NB4 (cell line): ENCODE measurements at regions not wholly inside any gene's neighbourhood (a gene's known extent, or its start where the extent isn't known, plus 50 kb on each side); places are given as distances from the start of the nearest gene placed in this dataset.

ENCODE experiments used
- MYC ChIP-seq: IDR thresholded peaks from 2 replicates; pipeline ENCODE4 v1.6.1; 2011; ENCODE audit warnings: low read depth, low read length
- POLR2A ChIP-seq: IDR thresholded peaks from 2 replicates; pipeline ENCODE4 v1.6.1; 2011; ENCODE audit warnings: mild to moderate bottlenecking; ENCODE audit not compliant: insufficient read length; ENCODE audit errors: extremely low read depth
- TF ChIP-seq, protein P1 (sequence below): IDR thresholded peaks from one replicate; pipeline ENCODE4 v1.5.1; 2012; ENCODE audit warnings: low read depth, low read length
- TF ChIP-seq, protein P2 (sequence below): IDR thresholded peaks from 2 replicates; pipeline ENCODE4 v1.6.1; 2011; ENCODE audit warnings: low read depth, low read length

DNA sequence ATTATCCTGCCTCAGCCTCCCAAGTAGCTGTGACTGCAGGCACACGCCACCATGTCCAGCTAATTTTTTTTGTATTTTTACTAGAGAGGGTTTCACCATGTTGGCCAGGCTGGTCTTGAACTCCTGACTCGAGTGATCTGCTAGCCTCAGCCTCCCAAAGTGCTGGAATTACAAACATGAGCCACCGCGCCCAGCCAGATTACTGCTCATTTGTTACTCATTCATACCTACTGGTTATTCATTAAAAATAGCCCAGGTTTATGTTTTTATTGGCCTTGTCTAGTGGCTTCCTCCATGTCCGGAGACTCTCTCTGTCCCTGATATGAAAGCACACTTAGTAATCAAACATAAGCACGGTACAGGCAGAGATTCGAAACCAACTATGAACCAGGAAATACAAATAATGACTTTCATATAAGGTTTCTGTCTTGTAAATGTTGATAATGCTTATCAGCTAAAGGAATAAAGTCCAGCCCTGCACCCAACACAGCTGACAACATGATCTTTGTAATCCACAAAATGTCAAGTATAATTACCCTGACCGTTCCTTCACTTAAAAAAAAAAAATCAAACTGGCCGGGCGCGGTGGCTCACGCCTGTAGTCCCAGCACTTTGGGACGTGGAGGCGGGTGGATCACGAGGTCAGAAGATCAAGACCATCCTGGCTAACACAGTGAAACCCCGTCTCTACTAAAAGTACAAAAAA is 50.4 kb upstream of the CXADR start:
- no peak for TF ChIP-seq POLR2A
- TF ChIP-seq, protein P1, sequence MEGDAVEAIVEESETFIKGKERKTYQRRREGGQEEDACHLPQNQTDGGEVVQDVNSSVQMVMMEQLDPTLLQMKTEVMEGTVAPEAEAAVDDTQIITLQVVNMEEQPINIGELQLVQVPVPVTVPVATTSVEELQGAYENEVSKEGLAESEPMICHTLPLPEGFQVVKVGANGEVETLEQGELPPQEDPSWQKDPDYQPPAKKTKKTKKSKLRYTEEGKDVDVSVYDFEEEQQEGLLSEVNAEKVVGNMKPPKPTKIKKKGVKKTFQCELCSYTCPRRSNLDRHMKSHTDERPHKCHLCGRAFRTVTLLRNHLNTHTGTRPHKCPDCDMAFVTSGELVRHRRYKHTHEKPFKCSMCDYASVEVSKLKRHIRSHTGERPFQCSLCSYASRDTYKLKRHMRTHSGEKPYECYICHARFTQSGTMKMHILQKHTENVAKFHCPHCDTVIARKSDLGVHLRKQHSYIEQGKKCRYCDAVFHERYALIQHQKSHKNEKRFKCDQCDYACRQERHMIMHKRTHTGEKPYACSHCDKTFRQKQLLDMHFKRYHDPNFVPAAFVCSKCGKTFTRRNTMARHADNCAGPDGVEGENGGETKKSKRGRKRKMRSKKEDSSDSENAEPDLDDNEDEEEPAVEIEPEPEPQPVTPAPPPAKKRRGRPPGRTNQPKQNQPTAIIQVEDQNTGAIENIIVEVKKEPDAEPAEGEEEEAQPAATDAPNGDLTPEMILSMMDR, result no peak
- no peak for TF ChIP-seq MYC
- TF ChIP-seq, protein P2, sequence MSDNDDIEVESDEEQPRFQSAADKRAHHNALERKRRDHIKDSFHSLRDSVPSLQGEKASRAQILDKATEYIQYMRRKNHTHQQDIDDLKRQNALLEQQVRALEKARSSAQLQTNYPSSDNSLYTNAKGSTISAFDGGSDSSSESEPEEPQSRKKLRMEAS, result no peak
